ENCODE measurements at regions not wholly inside any gene's neighbourhood (a gene's known extent, or its start where the extent isn't known, plus 50 kb on each side); places are given as distances from the start of the nearest gene placed in this dataset.

DNA sequence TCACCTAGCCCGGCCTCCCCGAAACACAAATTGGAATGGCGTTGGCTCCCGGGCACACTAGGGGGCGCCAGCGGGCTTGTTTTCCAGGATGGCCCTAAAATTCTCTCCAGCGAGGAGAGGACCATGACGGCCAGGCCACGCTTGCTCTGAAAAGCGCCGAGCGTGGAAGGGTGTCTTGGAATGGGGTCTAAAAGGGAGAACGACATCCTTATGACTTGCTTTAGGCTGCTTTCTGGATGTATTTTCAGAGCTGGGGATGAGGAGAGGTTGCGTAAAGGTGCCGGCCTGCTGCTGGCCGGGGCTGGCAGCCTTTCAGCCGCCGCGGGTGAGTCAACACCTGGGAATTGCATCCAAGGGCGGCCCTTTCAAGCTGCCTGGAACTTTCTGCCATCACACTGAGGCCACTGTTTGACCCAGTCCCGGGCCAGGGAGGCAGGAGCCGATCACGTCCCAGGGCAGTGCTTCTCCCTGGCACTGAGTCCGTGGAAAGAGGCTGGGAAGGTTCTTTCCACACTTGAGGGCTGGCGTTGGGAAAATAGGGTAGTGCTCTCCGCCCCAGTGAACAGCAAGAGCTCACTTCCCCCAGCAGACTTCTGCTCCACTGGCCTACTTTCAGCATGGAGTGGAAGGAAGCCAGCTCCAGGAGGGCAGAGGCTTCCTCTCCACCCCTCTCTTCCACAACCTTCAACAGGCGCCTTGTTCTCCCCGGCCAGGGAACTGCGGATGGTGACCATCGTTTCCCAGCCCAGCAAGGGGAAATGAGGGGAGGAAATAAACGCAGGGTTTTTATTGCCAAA lies 216.2 kb downstream of the TTC8 start:
- TF ChIP-seq, protein P1, sequence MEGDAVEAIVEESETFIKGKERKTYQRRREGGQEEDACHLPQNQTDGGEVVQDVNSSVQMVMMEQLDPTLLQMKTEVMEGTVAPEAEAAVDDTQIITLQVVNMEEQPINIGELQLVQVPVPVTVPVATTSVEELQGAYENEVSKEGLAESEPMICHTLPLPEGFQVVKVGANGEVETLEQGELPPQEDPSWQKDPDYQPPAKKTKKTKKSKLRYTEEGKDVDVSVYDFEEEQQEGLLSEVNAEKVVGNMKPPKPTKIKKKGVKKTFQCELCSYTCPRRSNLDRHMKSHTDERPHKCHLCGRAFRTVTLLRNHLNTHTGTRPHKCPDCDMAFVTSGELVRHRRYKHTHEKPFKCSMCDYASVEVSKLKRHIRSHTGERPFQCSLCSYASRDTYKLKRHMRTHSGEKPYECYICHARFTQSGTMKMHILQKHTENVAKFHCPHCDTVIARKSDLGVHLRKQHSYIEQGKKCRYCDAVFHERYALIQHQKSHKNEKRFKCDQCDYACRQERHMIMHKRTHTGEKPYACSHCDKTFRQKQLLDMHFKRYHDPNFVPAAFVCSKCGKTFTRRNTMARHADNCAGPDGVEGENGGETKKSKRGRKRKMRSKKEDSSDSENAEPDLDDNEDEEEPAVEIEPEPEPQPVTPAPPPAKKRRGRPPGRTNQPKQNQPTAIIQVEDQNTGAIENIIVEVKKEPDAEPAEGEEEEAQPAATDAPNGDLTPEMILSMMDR (IDR thresholded peaks at IDR 0.05) = peak; percentile 92 to 98 (median 96)
- no peak for TF ChIP-seq POLR2A (IDR thresholded peaks at IDR 0.05)

Data from right lobe of liver (tissue), 4 donors.